A549 (cell line): ENCODE measurements at regions not wholly inside any gene's neighbourhood (a gene's known extent, or its start where the extent isn't known, plus 50 kb on each side); places are given as distances from the start of the nearest gene placed in this dataset.

ENCODE experiments used
- ATAC-seq, 2 experiments: fragments of 200-7000 bp in 1 of 2; fragments of >200 bp in 1 of 2; cut with Nextera tagmentation in 1 of 2; cut with Tn5 transposase in 1 of 2; 3 replicates each; pipeline versions ENCODE4 v1.8.0 to v1.9.1; 2018 to 2020; ENCODE audit warnings: mild to moderate bottlenecking in 1 of 2, moderate library complexity in 1 of 2
- CTCF ChIA-PET: fragments of 300-600 bp; sonication (Branson Sonifier 250); formaldehyde crosslinking; extraction: SDS; loops from one replicate; lab custom pipeline; 2021; ENCODE audit warnings: antibody characterized with exemption, inconsistent platforms; lab: Yijun Ruan, JAX
- POLR2A ChIA-PET: fragments of 350-600 bp; formaldehyde crosslinking; extraction: SDS; loops from one replicate; lab custom pipeline; 2021; ENCODE audit warnings: antibody characterized with exemption, inconsistent platforms; lab: Yijun Ruan, JAX
- DNase-seq, 2 experiments: peaks; one replicate each; pipeline versions ENCODE4 v3.0.0 to v3.0.0-alpha.2; 2011 to 2016; ENCODE audit warnings: low read depth in 1 of 2, low spot score in 1 of 2
- FAIRE-seq: peaks from 2 replicates; lab custom pipeline; 2011; peaks lifted over from hg19 to GRCh38; lab: Jason Lieb, UNC
- H3K27ac ChIP-seq, 2 experiments: fragments of >200 bp; sonication (Bioruptor Twin); formaldehyde crosslinking; 3 replicates each; pipeline ENCODE4 v1.5.1; 2016 to 2017
- H3K4me1 ChIP-seq: fragments of >200 bp; sonication (Bioruptor Twin); formaldehyde crosslinking; 3 replicates; pipeline ENCODE4 v1.6.1; 2016
- H3K4me2 ChIP-seq: fragments of >200 bp; sonication (Bioruptor Twin); formaldehyde crosslinking; 3 replicates; pipeline ENCODE4 v1.6.1; 2016
- H3K4me3 ChIP-seq: fragments of >200 bp; sonication (Bioruptor Twin); formaldehyde crosslinking; 3 replicates; pipeline ENCODE4 v1.5.1; 2016
- H3K9me3 ChIP-seq: fragments of >200 bp; sonication (Bioruptor Twin); formaldehyde crosslinking; 3 replicates; pipeline ENCODE4 v1.6.1; 2016
- BHLHE40 ChIP-seq: IDR thresholded peaks from 2 replicates; pipeline ENCODE4 v1.6.1; 2012; ENCODE audit warnings: low read depth, low read length, inconsistent platforms
- CBX8 ChIP-seq: fragments of 200-600 bp; sonication (generic); IDR thresholded peaks from 2 replicates; pipeline ENCODE4 v1.6.1; 2016
- CEBPB ChIP-seq, 2 experiments: fragments of >200 bp in 1 of 2; sonication (Bioruptor Twin) in 1 of 2; formaldehyde crosslinking in 1 of 2; IDR thresholded peaks; 2 replicates each; pipeline ENCODE4 v1.6.1; 2012 to 2016
- CHD2 ChIP-seq: fragments of 150-350 bp; IDR thresholded peaks from 2 replicates; pipeline ENCODE4 v1.6.1; 2014; ENCODE audit warnings: low read length; ENCODE audit not compliant: partially characterized antibody
- EP300 ChIP-seq, 2 experiments: fragments of >200 bp; sonication (Bioruptor Twin); formaldehyde crosslinking; IDR thresholded peaks; 2 replicates in 1 of 2; 3 replicates in 1 of 2; pipeline ENCODE4 v1.6.1; 2016 to 2017
- ESRRA ChIP-seq: fragments of 150-350 bp; IDR thresholded peaks from 2 replicates; pipeline ENCODE4 v1.6.1; 2014; ENCODE audit warnings: mild to moderate bottlenecking, low read length, borderline replicate concordance
- FOSL2 ChIP-seq, 2 experiments: fragments of 450-650 bp in 1 of 2; fragments of >200 bp in 1 of 2; sonication (Bioruptor Twin) in 1 of 2; formaldehyde crosslinking; IDR thresholded peaks; 2 replicates each; pipeline versions ENCODE4 v1.5.0 to v1.6.1; 2016 to 2020; ENCODE audit warnings: mild to moderate bottlenecking in 1 of 2, moderate library complexity in 1 of 2
- GATA3 ChIP-seq: IDR thresholded peaks from 2 replicates; pipeline ENCODE4 v1.6.1; 2012; ENCODE audit warnings: borderline replicate concordance
- HOXA7 ChIP-seq: fragments of 250-450 bp; sonication (Bioruptor Pico); IDR thresholded peaks from 2 replicates; pipeline ENCODE4 v1.5.0; 2020; ENCODE audit warnings: mild to moderate bottlenecking, moderate library complexity
- KDM1A ChIP-seq: fragments of 200-600 bp; sonication (generic); IDR thresholded peaks from 2 replicates; pipeline ENCODE4 v1.6.1; 2016; ENCODE audit warnings: low read depth, mild to moderate bottlenecking
- KDM5A ChIP-seq: fragments of 200-600 bp; sonication (generic); IDR thresholded peaks from 2 replicates; pipeline ENCODE4 v1.6.1; 2016; ENCODE audit warnings: antibody characterized with exemption, mild to moderate bottlenecking
- MAZ ChIP-seq: fragments of 150-350 bp; IDR thresholded peaks from 2 replicates; pipeline ENCODE4 v1.6.1; 2014; ENCODE audit warnings: antibody characterized with exemption, low read depth, low read length, borderline replicate concordance
- NR3C1 ChIP-seq: fragments of >200 bp; sonication (Bioruptor Twin); formaldehyde crosslinking; IDR thresholded peaks from 3 replicates; pipeline ENCODE4 v1.6.1; 2017
- PHF8 ChIP-seq: fragments of 200-600 bp; sonication (generic); IDR thresholded peaks from 2 replicates; pipeline ENCODE4 v1.6.1; 2016; ENCODE audit warnings: low read depth, mild to moderate bottlenecking, antibody characterized with exemption, moderate library complexity, borderline replicate concordance
- POLR2AphosphoS2 ChIP-seq: conservative IDR thresholded peaks from 2 replicates; pipeline ENCODE4 v1.6.1; 2012; ENCODE audit warnings: low read length, improper control_type of control experiment, inconsistent platforms
- RARB ChIP-seq: fragments of 250-450 bp; sonication (Bioruptor Pico); IDR thresholded peaks from 2 replicates; pipeline ENCODE4 v1.8.0; 2021; ENCODE audit warnings: mild to moderate bottlenecking, moderate library complexity
- TP53 ChIP-seq: fragments of 250-450 bp; sonication (Bioruptor Pico); IDR thresholded peaks from 2 replicates; pipeline ENCODE4 v1.5.0; 2021; ENCODE audit warnings: mild to moderate bottlenecking, moderate library complexity
- ZC3H11A ChIP-seq: fragments of 450-650 bp; IDR thresholded peaks from 2 replicates; pipeline ENCODE4 v1.6.1; 2014; ENCODE audit warnings: antibody characterized with exemption, mild to moderate bottlenecking
- ZFP36 ChIP-seq: fragments of 450-650 bp; IDR thresholded peaks from 2 replicates; pipeline ENCODE4 v1.6.1; 2014; ENCODE audit warnings: borderline replicate concordance; ENCODE audit not compliant: partially characterized antibody
- ZNF302 ChIP-seq: fragments of 250-450 bp; sonication (Bioruptor Pico); IDR thresholded peaks from 2 replicates; pipeline ENCODE4 v1.9.0; 2021; ENCODE audit warnings: inconsistent platforms, mild to moderate bottlenecking, moderate library complexity
- WGBS: methylation state at CpG from one replicate; pipeline ENCODE4 v1.1.6; 2017; ENCODE audit errors: missing lambda C conversion rate; 5-methylcytosine and 5-hydroxymethylcytosine counted together
- TF ChIP-seq, protein P1 (sequence below): fragments of 150-350 bp; IDR thresholded peaks from 2 replicates; pipeline ENCODE4 v1.6.1; 2014; ENCODE audit warnings: low read depth, mild to moderate bottlenecking, low read length
- TF ChIP-seq, protein P2 (sequence below): IDR thresholded peaks from 2 replicates; pipeline ENCODE4 v1.6.1; 2012
- TF ChIP-seq, protein P3 (sequence below): IDR thresholded peaks from 2 replicates; pipeline ENCODE4 v1.6.1; 2012
- TF ChIP-seq, protein P4 (sequence below): fragments of >200 bp; sonication (Bioruptor Twin); formaldehyde crosslinking; IDR thresholded peaks from 3 replicates; pipeline ENCODE4 v1.5.1; 2016
- TF ChIP-seq, protein P5 (sequence below): fragments of 250-450 bp; sonication (Bioruptor Pico); IDR thresholded peaks from 2 replicates; pipeline ENCODE4 v1.5.0; 2021; ENCODE audit warnings: mild to moderate bottlenecking, moderate library complexity, borderline replicate concordance

DNA sequence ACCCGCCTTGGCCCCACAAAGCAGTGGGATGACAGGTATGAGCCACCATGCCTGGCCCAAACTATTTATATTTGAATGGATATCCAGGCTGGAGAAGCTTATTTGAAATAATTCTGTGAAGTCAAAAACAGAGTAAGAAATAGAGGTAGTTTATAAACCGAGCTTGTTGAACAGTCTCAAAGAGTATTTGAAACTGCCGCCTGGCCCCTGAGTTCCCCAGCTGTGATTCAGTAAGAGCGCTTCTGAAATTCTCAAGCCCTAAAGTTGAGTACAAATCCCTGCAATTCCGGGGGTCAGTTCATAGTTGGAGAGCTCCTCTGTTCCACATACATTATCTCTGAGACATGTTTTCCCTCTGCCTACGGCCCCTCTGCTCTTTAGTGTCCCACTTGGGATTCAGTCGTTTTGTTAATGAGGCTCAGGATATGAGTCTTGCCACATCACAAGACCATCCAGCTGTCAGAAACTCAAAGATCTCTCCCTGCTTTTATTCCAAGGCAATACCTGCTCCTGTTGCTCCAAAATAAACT lies 127.8 kb downstream of the SOD2 start:
- no peak overlapping the region for H3K4me3 ChIP-seq
- POLR2A ChIA-PET, result no interaction called here
- no peak for FAIRE-seq

DNA sequence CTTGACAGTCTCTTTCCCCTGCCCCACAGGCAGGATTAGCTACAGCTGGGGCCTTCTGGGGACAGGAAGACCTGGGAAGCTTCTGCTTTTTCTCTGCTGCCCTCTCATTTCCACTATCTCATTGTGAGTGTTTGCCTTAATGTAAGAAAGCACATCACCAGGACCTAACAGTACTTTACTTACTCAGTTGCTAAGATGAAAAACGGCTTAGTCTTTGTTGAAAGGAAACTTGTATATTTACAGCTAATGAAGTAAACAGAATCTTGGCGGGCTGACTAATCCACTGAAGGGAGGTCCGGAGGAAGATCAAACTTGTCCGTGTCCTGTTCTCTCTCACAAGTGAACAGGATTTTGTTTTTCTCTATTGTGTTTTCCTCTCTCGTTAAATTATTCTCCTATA lies 128.6 kb downstream of the SOD2 start:
- CTCF ChIA-PET, result interaction anchor here (0.9 to 1.6 kb wide), 2 partner anchors 13 to 390 kb away, joined by 4 to 6 read pairs; no protein-coding TSS in a partner anchor
- DNase-seq, result no peak
- TF ChIP-seq POLR2AphosphoS2 (no peak), HOXA7 (no peak), ZC3H11A (no peak), PHF8 (no peak), KDM1A (no peak), FOSL2 (IDR thresholded peaks at IDR 0.05) (no peak), FOSL2 (CRISPR knock-in tag; IDR thresholded peaks at IDR 0.05) (no peak)
- TF ChIP-seq, protein P1, sequence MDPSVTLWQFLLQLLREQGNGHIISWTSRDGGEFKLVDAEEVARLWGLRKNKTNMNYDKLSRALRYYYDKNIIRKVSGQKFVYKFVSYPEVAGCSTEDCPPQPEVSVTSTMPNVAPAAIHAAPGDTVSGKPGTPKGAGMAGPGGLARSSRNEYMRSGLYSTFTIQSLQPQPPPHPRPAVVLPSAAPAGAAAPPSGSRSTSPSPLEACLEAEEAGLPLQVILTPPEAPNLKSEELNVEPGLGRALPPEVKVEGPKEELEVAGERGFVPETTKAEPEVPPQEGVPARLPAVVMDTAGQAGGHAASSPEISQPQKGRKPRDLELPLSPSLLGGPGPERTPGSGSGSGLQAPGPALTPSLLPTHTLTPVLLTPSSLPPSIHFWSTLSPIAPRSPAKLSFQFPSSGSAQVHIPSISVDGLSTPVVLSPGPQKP, result no peak
- TF ChIP-seq, protein P2, sequence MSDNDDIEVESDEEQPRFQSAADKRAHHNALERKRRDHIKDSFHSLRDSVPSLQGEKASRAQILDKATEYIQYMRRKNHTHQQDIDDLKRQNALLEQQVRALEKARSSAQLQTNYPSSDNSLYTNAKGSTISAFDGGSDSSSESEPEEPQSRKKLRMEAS, result no peak
- TF ChIP-seq, all 56 proteins: peak for 0
- no peaks in the 10 kb centered on the region; the same call in 2 of the 3 replicates for H3K9me3 ChIP-seq
- H3K4me1 ChIP-seq, result no peaks in the 10 kb centered on the region
- ATAC-seq (no peak), FAIRE-seq (no peak)
- no peak overlapping the region for H3K4me2 ChIP-seq
- no peak overlapping the region for H3K27ac ChIP-seq
- no peak overlapping the region for H3K4me3 ChIP-seq
- WGBS, result 45% methylated on average over 5 of the region's 5 CpGs
- POLR2A ChIA-PET, result no interaction called here

More for the DNA sequence above, 127.8 kb downstream of the SOD2 start:
- H3K27ac ChIP-seq, result no peak overlapping the region
- no peaks in the 10 kb centered on the region for H3K4me1 ChIP-seq
- TF ChIP-seq EP300 (IDR thresholded peaks at IDR 0.05) (no peak), KDM1A (no peak), POLR2AphosphoS2 (no peak), MAZ (no peak), RARB (CRISPR knock-in tag) (no peak), NR3C1 (no peak), BHLHE40 (no peak), ZFP36 (no peak), KDM5A (no peak)
- TF ChIP-seq, protein P1, result no peak
- TF ChIP-seq, protein P3, sequence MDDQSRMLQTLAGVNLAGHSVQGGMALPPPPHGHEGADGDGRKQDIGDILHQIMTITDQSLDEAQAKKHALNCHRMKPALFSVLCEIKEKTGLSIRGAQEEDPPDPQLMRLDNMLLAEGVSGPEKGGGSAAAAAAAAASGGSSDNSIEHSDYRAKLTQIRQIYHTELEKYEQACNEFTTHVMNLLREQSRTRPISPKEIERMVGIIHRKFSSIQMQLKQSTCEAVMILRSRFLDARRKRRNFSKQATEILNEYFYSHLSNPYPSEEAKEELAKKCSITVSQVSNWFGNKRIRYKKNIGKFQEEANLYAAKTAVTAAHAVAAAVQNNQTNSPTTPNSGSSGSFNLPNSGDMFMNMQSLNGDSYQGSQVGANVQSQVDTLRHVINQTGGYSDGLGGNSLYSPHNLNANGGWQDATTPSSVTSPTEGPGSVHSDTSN, result no peak
- TF ChIP-seq, protein P4, sequence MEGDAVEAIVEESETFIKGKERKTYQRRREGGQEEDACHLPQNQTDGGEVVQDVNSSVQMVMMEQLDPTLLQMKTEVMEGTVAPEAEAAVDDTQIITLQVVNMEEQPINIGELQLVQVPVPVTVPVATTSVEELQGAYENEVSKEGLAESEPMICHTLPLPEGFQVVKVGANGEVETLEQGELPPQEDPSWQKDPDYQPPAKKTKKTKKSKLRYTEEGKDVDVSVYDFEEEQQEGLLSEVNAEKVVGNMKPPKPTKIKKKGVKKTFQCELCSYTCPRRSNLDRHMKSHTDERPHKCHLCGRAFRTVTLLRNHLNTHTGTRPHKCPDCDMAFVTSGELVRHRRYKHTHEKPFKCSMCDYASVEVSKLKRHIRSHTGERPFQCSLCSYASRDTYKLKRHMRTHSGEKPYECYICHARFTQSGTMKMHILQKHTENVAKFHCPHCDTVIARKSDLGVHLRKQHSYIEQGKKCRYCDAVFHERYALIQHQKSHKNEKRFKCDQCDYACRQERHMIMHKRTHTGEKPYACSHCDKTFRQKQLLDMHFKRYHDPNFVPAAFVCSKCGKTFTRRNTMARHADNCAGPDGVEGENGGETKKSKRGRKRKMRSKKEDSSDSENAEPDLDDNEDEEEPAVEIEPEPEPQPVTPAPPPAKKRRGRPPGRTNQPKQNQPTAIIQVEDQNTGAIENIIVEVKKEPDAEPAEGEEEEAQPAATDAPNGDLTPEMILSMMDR, result no peak
- CTCF ChIA-PET, result interaction anchor here (0.9 kb wide), 1 partner anchor 391 kb away, joined by 6 read pairs; no protein-coding TSS in a partner anchor
- WGBS, result 31% methylated on average over 7 of the region's 7 CpGs
- H3K4me2 ChIP-seq, result no peak overlapping the region
- DNase-seq, result no peak
- no peak for ATAC-seq
- peaks cover 3% of the 10 kb centered on the region; the same call in 1 of the 3 replicates for H3K9me3 ChIP-seq

DNA sequence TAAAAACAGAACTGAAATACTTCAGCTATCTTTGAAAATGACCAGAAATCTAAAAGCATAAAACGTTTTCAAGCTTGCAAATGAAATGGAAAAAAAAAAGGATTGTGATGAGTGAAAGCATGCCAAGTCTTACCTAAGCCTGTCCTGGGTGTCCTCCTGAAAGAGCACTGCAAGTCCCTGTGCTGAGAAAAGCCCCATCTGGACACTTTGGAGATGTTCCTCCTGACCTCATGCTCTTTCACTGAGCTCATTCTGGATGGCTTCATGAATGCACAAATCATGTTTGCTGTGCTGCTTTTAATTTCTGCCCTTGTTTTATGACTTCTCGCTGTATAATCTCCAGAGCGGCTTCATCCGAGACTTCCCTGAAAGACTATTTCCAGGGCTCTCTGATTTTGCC lies 136.0 kb downstream of the SOD2 start:
- FAIRE-seq, result no peak
- CTCF ChIA-PET, result no interaction called here
- 65% methylated on average over 4 of the region's 4 CpGs for WGBS
- TF ChIP-seq CBX8 (no peak), ZNF302 (CRISPR knock-in tag) (no peak), CEBPB (IDR thresholded peaks at IDR 0.05) (no peak), GATA3 (no peak), KDM5A (no peak), TP53 (no peak), ESRRA (no peak), CHD2 (no peak)
- TF ChIP-seq, protein P3, result no peak
- TF ChIP-seq, protein P5, sequence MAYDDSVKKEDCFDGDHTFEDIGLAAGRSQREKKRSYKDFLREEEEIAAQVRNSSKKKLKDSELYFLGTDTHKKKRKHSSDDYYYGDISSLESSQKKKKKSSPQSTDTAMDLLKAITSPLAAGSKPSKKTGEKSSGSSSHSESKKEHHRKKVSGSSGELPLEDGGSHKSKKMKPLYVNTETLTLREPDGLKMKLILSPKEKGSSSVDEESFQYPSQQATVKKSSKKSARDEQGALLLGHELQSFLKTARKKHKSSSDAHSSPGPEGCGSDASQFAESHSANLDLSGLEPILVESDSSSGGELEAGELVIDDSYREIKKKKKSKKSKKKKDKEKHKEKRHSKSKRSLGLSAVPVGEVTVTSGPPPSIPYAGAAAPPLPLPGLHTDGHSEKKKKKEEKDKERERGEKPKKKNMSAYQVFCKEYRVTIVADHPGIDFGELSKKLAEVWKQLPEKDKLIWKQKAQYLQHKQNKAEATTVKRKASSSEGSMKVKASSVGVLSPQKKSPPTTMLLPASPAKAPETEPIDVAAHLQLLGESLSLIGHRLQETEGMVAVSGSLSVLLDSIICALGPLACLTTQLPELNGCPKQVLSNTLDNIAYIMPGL (CRISPR knock-in tag), result no peak

More for the DNA sequence above, 136.0 kb downstream of the SOD2 start:
- Histone ChIP-seq H3K27ac (no peak overlapping the region), H3K4me3 (no peak overlapping the region), H3K4me1 (no peaks in the 10 kb centered on the region), H3K9me3 (no peaks in the 10 kb centered on the region), H3K4me2 (no peak overlapping the region)
- no peak for DNase-seq
- no peak for ATAC-seq
- POLR2A ChIA-PET, result no interaction called here
